Fibroblast of villous mesenchyme (primary cell): ENCODE measurements at regions not wholly inside any gene's neighbourhood (a gene's known extent, or its start where the extent isn't known, plus 50 kb on each side); places are given as distances from the start of the nearest gene placed in this dataset.
"Not testable (repeated sequence)": the region's sequence is repeated elsewhere in the genome, so short reads cannot be mapped to it uniquely, and the experiment has no call there.

ENCODE experiments used
- DNase-seq: peaks from one replicate; pipeline ENCODE4 v3.0.0-alpha.2; 2010; ENCODE audit warnings: low read depth
- H3K4me3 ChIP-seq: 2 replicates; pipeline ENCODE4 v1.5.1; 2011; ENCODE audit warnings: low read depth, mild to moderate bottlenecking, low read length
- CTCF ChIP-seq: IDR thresholded peaks from 2 replicates; pipeline ENCODE4 v1.5.1; 2012; ENCODE audit warnings: low read depth, mild to moderate bottlenecking, low read length; ENCODE audit not compliant: insufficient read depth

- no peak overlapping the region for H3K4me3 ChIP-seq
- DNase-seq, result no peak
- no peak for TF ChIP-seq CTCF
Observed at GRCh38 chr14:97109234-97109633, 312.1 kb downstream of the VRK1 start.

- DNase-seq, result no peak
- no peak overlapping the region for H3K4me3 ChIP-seq
- TF ChIP-seq CTCF, result no peak
Observed at GRCh38 chr14:97113339-97113738, 316.2 kb downstream of the VRK1 start.

- DNase-seq, result no peak
- no peak for TF ChIP-seq CTCF
- no peak overlapping the region for H3K4me3 ChIP-seq
Observed at GRCh38 chr14:97116546-97116945, 319.4 kb downstream of the VRK1 start.

GRCh38 chr14:97117693-97118092 is 320.5 kb downstream of the VRK1 start:
- TF ChIP-seq CTCF, result no peak
- H3K4me3 ChIP-seq, result no peak overlapping the region
- DNase-seq, result no peak

GRCh38 chr14:97120204-97120603 is 323.0 kb downstream of the VRK1 start:
- no peak for TF ChIP-seq CTCF
- no peak for DNase-seq
- H3K4me3 ChIP-seq, result no peak overlapping the region

- H3K4me3 ChIP-seq, result no peak overlapping the region
- no peak for DNase-seq
- no peak for TF ChIP-seq CTCF
Observed at GRCh38 chr14:97120611-97121031, 323.4 kb downstream of the VRK1 start.

GRCh38 chr14:97129639-97130038 is 332.5 kb downstream of the VRK1 start:
- TF ChIP-seq CTCF, result no peak
- no peak overlapping the region for H3K4me3 ChIP-seq
- no peak for DNase-seq

- not testable (repeated sequence) for DNase-seq, H3K4me3 ChIP-seq
Observed at GRCh38 chr14:97135847-97136246, 338.7 kb downstream of the VRK1 start.
